Muscle of back (tissue), 3 donors: ENCODE measurements at regions not wholly inside any gene's neighbourhood (a gene's known extent, or its start where the extent isn't known, plus 50 kb on each side); places are given as distances from the start of the nearest gene placed in this dataset.
"Not testable (repeated sequence)": the region's sequence is repeated elsewhere in the genome, so short reads cannot be mapped to it uniquely, and the experiment has no call there.

ENCODE experiments used
- DNase-seq, 3 donors: peaks; one replicate each; pipeline versions ENCODE4 v3.0.0 to v3.0.0-alpha.2; 2013

- DNase-seq: no peak
Measured at GRCh38 chr9:90979639-90980038, 178.0 kb downstream of the SYK start.

- no peak for DNase-seq
Measured at GRCh38 chr9:90981726-90982125, 180.1 kb downstream of the SYK start.

- DNase-seq: no peak
Measured at GRCh38 chr9:90983394-90983793, 181.8 kb downstream of the SYK start.

GRCh38 chr9:90985631-90986030, 184.0 kb downstream of the SYK start:
- no peak for DNase-seq

- no peak for DNase-seq
Measured at GRCh38 chr9:90986161-90986560, 184.5 kb downstream of the SYK start.

GRCh38 chr9:90987566-90987965, 185.9 kb downstream of the SYK start:
- DNase-seq: no peak

DNA sequence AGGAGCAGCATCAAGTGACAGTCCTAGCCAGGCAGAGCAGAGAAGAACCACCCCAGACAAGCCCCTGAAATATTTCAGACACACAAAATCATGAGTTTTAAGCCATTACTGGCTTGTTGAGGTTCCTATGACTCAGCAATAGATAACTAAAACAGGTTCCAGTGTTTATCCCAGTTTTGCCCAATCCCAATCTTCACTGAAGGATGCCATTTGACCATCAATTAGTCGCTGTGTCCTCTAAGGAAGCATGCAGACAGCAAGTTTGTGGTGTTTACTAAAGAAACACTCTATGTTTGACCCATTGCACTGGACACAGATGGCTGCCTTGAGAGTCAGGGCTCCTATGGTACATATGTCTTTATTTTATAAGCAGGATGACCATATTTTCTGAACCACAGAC, 186.7 kb downstream of the SYK start:
- no peak for DNase-seq

DNA sequence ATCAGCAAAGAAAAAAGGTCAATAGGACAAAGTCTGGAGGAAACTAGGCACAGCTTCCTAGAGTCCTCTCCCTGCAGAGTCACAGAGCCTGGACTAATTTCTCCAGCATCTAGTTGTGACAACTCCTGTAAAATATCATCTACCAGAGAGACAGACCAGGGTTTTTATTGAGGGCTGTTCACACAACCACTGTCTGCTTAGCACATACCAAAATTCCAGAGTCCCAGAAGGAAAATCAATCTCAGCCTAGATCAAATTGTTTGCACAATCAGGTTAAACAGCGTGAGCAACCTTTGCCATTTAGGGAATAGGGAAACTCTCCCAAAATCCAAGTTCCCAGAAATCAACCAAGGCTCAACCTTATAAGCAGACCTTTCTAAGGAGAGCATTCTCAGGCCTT, 190.3 kb downstream of the SYK start:
- DNase-seq: peak in 1 of 3 donors; percentile 25

GRCh38 chr9:90995516-90995915, 193.9 kb downstream of the SYK start:
- no peak for DNase-seq

DNA sequence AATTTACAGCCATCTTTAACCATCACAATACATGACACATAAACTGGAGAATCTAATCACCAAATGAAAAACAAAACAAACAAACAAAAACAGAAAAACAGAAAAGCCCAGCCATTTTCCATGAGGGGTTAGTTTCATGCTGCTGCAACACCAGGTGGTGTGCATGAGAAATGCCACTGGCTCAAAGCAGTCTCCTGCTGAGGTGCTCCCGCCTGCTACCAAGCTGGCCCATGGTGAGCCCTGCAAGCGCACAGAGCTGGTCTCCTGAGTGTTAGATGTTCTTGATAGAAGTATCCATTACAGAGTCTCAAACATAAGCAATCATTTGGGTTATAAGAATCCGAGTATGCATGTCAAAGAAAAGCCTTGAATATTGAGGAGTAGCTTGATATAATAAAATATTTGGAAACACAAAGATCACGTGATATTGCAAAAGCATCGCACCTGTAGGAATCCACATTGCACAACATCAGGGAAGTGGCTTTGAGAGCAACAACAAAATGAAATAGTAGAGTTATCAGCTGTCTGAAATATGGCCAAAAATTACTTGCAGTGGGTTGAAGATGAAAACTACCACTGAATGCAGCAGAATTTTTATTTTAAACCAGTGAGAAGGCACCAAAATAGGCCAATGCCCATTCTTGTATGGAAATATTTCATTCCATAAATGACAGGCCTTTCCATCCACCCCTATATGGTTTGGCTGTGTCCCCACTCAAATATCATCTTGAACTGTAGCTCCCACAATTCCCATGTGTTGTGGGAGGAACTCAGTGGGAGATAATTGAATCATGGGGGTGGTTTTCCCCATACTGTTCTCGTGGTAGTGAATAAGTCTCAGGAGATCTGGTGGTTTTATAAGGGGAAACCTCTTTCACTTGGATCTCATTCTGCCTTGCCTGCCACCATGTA, 194.8 kb downstream of the SYK start:
- no peak for DNase-seq

DNA sequence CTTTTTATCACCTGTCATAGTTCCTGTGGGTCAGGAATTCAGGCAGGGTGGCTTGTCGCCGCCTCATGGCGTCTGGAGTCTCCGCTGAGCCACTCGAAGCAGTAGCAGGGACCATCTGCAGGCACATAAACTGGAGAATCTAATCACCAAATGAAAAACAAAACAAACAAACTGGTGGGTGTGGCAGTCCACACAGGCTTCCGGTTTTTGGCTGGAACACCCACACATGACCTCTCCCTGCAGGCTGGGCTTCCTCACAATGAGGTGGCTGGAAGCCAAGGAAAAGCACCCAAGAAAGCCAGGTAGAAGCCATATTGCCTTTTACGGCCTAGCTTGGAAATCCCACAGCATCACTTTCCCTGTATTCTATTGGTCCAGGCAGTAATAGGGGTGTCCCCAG, 197.0 kb downstream of the SYK start:
- DNase-seq: no peak

DNA sequence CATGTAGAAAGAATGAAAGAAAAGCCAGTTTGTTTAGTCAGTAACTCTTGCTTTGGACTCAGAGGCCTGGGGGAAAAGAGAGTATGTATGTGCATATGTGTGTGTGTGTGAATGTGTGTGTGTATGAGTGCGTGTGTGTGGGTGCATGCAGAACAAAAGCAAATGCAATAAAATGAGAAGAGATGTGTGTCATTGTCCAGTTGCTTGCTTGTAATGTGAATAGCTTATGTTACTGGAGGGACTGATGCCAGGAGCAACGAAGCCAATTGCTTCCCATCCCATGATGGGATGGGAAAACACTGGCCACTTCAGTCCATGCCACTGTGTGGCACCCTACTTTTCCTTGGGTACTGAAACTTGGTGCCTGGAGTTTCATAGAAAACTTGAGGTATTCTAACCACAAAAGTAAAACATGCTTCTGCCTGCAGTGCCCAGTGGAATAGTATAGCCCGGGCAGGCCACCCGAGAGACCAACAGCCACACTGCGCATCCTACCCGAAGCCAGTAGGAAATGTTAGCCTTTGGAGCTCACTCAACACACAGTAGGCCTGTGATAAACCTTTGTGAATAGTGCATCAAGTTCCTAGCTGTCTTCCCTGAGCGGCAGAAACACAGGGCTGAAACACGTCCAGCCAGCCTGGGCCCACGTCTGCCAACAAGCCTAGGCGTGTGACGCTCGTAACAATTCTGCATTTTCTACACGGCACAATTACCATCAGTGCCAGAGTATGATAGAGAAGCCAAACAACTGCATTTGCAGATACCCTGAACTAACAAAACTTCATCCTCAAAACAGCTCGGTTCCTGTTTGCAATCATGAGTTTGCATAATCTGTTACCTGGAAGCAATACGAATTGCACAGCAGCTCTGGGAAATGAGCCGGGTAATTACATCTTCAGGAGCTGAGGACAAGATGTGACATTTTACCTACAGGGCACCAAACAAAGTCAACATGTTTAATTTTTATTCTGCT, 198.1 kb downstream of the SYK start:
- no peak for DNase-seq

- peak in 1 of 3 donors; percentile 1 for DNase-seq
Measured at GRCh38 chr9:91001146-91001611, 199.6 kb downstream of the SYK start.

- no peak for DNase-seq
Measured at GRCh38 chr9:91004484-91004883, 202.9 kb downstream of the SYK start.

GRCh38 chr9:91004992-91005391, 203.4 kb downstream of the SYK start:
- DNase-seq: no peak

DNA sequence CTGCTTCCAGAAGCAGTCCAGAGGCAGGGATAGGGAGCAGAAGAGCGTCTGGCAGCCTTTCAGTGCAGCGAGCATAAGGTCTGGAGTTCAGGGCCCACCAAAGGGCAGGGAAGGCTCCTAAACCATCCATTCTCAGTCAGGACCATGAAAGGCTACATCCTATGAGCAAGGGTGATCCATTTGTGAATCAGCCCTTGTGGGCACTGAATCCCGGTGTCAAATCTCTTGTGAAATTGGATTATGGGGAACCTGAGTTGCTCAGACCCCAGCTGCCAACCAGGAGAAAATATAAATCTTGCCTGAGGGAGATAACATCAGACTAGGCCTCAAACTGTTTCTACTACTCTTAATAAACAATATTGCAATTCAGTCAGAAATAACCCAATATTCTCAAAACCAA, 204.4 kb downstream of the SYK start:
- no peak for DNase-seq

- DNase-seq: no peak
Measured at GRCh38 chr9:91008568-91008967, 206.9 kb downstream of the SYK start.

- no peak for DNase-seq
Measured at GRCh38 chr9:91011891-91012290, 210.3 kb downstream of the SYK start.

- no peak for DNase-seq
Measured at GRCh38 chr9:91012933-91013841, 211.6 kb downstream of the SYK start.

DNA sequence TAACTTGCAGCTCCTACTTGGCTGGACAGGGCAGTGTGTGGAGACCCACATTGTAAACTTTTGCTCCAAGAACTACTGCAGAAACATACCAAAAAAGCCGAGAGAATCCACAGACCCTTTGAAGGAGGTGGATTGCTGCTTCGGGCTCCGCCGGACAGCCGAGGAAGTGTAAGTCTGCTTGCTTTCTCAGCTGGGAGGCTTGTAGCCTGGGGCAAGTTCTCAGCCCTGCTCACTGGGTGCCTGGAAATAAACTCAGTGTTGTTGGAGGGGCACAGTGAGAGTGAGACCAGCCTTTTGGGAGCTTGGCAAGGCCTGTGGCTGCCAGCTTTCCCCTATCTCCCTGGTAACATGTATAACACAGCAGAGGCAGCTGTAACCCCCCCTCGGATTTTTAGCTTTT, 215.6 kb downstream of the SYK start:
- no peak for DNase-seq

DNA sequence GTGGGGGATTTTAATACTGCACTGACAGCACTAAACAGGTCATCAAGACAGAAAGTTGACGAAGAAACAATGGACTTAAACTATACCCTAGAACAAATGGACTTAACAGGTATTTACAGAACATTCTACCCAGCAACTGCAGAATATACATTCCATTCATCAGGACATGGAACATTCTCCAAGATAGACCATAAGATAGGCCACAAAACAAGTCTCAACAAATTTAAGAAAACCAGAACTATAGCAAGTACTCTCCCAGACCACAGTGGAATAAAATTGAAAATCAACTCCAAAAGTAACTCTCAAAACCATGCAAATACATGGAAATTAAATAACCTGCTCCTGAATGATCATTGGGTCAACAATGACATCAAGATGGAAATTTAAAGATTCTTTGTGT, 218.3 kb downstream of the SYK start:
- not testable (repeated sequence) for DNase-seq
